CD4-positive, alpha-beta T cell treated with Interleukin-10 for 1 hour (primary cell): ENCODE measurements at regions not wholly inside any gene's neighbourhood (a gene's known extent, or its start where the extent isn't known, plus 50 kb on each side); places are given as distances from the start of the nearest gene placed in this dataset.

Experiments used
- DNase-seq: peaks from one replicate; pipeline ENCODE4 v3.0.0-alpha.2; 2020

GRCh38 chr17:59451706-59452105 lies 113.7 kb upstream of the DHX40 start:
- DNase-seq, result no peak

- DNase-seq, result no peak
Observed at GRCh38 chr17:59454633-59455105, 110.7 kb upstream of the DHX40 start.

- no peak for DNase-seq
Observed at GRCh38 chr17:59456428-59456827, 109.0 kb upstream of the DHX40 start.

- no peak for DNase-seq
Observed at GRCh38 chr17:59456923-59457615, 108.3 kb upstream of the DHX40 start.

- no peak for DNase-seq
Observed at GRCh38 chr17:59462385-59462784, 103.0 kb upstream of the DHX40 start.

- no peak for DNase-seq
Observed at GRCh38 chr17:59464246-59464645, 101.2 kb upstream of the DHX40 start.

- no peak for DNase-seq
Observed at GRCh38 chr17:59465949-59466307, 99.5 kb upstream of the DHX40 start.

- no peak for DNase-seq
Observed at GRCh38 chr17:59466946-59467801, 98.2 kb upstream of the DHX40 start.

GRCh38 chr17:59469786-59470485 lies 95.5 kb upstream of the DHX40 start:
- DNase-seq, result no peak

GRCh38 chr17:59470624-59471297 lies 94.6 kb upstream of the DHX40 start:
- DNase-seq, result no peak

- DNase-seq, result no peak
Observed at GRCh38 chr17:59476413-59476812, 89.0 kb upstream of the DHX40 start.

- DNase-seq, result no peak
Observed at GRCh38 chr17:59479141-59479540, 86.3 kb upstream of the DHX40 start.

GRCh38 chr17:59483860-59484259 lies 81.5 kb upstream of the DHX40 start:
- DNase-seq, result no peak

- DNase-seq, result no peak
Observed at GRCh38 chr17:59485015-59485414, 80.4 kb upstream of the DHX40 start.

- no peak for DNase-seq
Observed at GRCh38 chr17:59485946-59486345, 79.5 kb upstream of the DHX40 start.

GRCh38 chr17:59487161-59487873 lies 78.1 kb upstream of the DHX40 start:
- DNase-seq, result no peak

GRCh38 chr17:59488805-59489204 lies 76.6 kb upstream of the DHX40 start:
- DNase-seq, result no peak

- no peak for DNase-seq
Observed at GRCh38 chr17:59490216-59490615, 75.2 kb upstream of the DHX40 start.

- DNase-seq, result no peak
Observed at GRCh38 chr17:59491353-59492090, 73.9 kb upstream of the DHX40 start.

- no peak for DNase-seq
Observed at GRCh38 chr17:59492091-59492451, 73.3 kb upstream of the DHX40 start.

GRCh38 chr17:59493867-59494266 lies 71.5 kb upstream of the DHX40 start:
- DNase-seq, result no peak
